ENCODE measurements at regions not wholly inside any gene's neighbourhood (a gene's known extent, or its start where the extent isn't known, plus 50 kb on each side); places are given as distances from the start of the nearest gene placed in this dataset.

GRCh38 chr12:115387467-115387901 lies 703.5 kb upstream of the TBX3 start:
- no peak for TF ChIP-seq GATA2 (IDR thresholded peaks at IDR 0.05; ENCODE audit: insufficient read depth, insufficient read length, low read depth, low read length)
- no peak for TF ChIP-seq CTCF (IDR thresholded peaks at IDR 0.05; ENCODE audit: extremely low read depth in 1 of 2, insufficient read depth in 1 of 2, low read depth in 1 of 2, low read length in 2 of 2)
- no peak for TF ChIP-seq POLR2A (IDR thresholded peaks at IDR 0.05; ENCODE audit: low read depth, low read length)
- TF ChIP-seq MAX (IDR thresholded peaks at IDR 0.05; ENCODE audit: insufficient read depth, insufficient read length), result no peak
- TF ChIP-seq POLR2AphosphoS5 (IDR thresholded peaks at IDR 0.05; ENCODE audit: insufficient read depth, low read depth, low read length), result no peak
- TF ChIP-seq EZH2 (IDR thresholded peaks at IDR 0.05; ENCODE audit: borderline replicate concordance, low read depth, low read length, severe bottlenecking), result no peak
- TF ChIP-seq JUN (IDR thresholded peaks at IDR 0.05; ENCODE audit: borderline replicate concordance, insufficient read depth, insufficient read length, low read depth), result no peak

All from endothelial cell of umbilical vein (primary cell).